ENCODE measurements at regions not wholly inside any gene's neighbourhood (a gene's known extent, or its start where the extent isn't known, plus 50 kb on each side); places are given as distances from the start of the nearest gene placed in this dataset.

GRCh38 chr6:18640754-18641153, 253.6 kb downstream of the RNF144B start:
- TF ChIP-seq GATA3 (IDR thresholded peaks at IDR 0.05; ENCODE audit: low read depth, low read length) = no peak
- no peak for TF ChIP-seq GATA2 (IDR thresholded peaks at IDR 0.05; ENCODE audit: low read depth, low read length)
